HG03342 (cell line): ENCODE measurements at regions not wholly inside any gene's neighbourhood (a gene's known extent, or its start where the extent isn't known, plus 50 kb on each side); places are given as distances from the start of the nearest gene placed in this dataset.

ENCODE experiments used
- ATAC-seq: cut with Tn5 transposase; IDR thresholded peaks from one replicate; pipeline ENCODE4 v1.9.1; 2021; ENCODE audit warnings: mild to moderate bottlenecking, moderate library complexity; ENCODE audit not compliant: unreplicated experiment

DNA sequence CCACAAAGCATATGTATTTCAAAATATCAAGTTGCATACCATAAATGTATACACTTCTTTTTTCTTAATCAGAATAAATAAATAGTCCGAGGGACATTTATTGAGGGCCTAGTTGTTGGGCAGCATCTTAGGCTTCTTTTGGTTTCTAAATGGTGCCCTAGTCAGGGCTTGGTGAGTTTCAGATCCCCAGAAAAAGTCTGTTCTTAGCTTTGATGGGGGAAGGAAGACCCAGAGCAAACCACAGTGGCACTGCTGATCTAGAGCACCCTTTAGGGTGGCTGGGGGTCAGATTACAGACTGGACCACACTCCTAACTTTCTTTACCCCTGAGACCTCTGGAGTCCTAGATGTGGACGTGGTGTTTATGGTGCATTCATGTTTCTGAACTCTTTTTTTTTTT is 97.8 kb downstream of the C9orf152 start:
- ATAC-seq, result peak; percentile 81

GRCh38 chr9:110111868-110112267 is 96.1 kb downstream of the C9orf152 start:
- ATAC-seq, result no peak

DNA sequence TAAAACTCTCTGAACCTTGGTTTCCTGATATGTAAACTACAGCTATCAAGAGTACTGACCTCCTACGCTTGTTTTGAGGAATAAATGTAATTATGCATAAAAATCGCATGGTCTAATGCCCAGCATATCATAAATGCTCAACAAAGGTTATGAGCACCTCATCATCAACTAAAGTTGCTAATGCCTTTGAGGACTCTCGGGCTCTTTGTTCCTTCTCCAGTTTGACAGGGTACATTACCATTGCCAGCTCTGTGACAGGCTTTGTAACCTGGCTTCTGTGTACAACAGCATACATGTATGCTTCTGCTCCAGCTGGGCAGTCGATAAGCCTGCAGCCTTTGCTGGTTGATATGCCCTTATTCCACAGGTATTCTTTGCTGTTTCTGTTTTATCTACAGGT is 95.2 kb downstream of the C9orf152 start:
- no peak for ATAC-seq

- no peak for ATAC-seq
Measured at GRCh38 chr9:110114086-110114858, 93.7 kb downstream of the C9orf152 start.

DNA sequence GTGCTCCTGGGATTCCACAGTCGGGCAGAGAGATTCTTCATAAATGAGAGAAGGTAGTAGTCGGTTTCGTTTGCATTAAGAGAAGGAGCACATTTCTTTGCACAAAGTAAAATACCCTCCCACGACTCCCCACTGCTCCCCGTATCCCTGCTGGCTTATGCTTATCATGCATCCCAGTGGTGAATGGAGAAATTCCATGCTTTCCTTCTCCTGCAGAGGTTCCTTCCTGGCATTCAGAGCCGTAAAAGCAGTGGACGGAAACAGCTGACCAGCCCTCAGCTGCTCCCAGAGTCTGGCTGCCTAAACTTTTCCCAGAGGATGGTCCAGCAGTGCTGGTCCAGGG is 93.1 kb downstream of the C9orf152 start:
- no peak for ATAC-seq

- no peak for ATAC-seq
Measured at GRCh38 chr9:110115341-110115820, 92.6 kb downstream of the C9orf152 start.

- ATAC-seq, result no peak
Measured at GRCh38 chr9:110115826-110116542, 92.0 kb downstream of the C9orf152 start.

- no peak for ATAC-seq
Measured at GRCh38 chr9:110116543-110116885, 91.4 kb downstream of the C9orf152 start.

DNA sequence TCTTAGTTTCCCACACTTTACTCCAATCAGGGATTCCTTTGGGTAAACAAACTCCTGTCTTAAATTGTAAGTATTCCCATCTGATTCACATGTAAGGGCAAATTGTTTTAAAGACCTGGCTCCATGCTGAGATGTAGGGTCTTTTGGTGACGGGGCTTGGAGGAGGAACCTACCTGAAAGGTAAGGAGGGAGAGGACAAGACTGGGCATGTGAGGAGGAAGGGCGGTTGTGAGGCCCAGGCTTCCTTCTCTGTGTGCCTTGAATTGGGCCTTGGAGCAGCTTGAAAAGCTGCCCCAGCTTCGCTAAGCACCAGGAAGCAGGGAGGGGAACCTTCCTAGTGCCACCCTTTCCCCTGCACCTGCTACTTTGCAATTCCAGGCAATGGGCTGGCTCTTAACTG is 86.8 kb downstream of the C9orf152 start:
- ATAC-seq, result no peak

DNA sequence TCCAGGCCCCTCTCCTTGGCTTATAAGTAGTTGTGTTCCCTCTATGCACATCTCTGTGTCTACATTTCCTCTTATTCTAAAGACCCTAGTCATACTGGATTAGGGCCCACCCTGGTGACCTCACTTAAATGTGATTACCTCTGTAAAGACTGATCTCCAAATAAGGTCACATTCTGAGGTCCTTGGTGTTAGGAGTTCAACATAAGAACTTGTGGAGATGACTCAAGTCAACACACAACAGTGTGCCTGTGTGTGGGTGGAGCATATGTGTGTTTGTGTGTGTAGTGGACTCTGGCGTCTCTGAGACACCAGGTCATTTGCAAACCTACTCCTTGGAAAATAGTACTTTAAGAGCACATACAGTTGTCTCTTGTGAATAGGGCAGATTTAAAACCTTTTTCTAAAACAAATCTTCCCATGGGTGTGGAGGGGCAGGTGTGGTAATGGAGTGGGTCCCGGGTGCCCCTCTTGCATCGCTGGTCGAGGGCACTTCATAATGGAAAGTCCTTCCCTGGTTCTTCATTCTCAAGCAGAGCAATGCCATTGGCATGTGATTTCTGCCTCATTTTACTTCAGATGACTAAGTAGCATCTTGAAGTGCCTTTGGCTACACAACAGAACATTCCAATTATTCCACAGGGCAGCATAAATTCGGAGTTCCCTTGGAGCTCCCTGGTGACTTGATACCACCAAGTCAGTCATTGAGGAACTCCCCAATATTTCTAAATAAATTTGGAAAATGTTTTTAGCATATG is 84.4 kb downstream of the C9orf152 start:
- no peak for ATAC-seq

- ATAC-seq, result no peak
Measured at GRCh38 chr9:110124439-110124838, 83.5 kb downstream of the C9orf152 start.

GRCh38 chr9:110125207-110125751 is 82.7 kb downstream of the C9orf152 start:
- no peak for ATAC-seq

DNA sequence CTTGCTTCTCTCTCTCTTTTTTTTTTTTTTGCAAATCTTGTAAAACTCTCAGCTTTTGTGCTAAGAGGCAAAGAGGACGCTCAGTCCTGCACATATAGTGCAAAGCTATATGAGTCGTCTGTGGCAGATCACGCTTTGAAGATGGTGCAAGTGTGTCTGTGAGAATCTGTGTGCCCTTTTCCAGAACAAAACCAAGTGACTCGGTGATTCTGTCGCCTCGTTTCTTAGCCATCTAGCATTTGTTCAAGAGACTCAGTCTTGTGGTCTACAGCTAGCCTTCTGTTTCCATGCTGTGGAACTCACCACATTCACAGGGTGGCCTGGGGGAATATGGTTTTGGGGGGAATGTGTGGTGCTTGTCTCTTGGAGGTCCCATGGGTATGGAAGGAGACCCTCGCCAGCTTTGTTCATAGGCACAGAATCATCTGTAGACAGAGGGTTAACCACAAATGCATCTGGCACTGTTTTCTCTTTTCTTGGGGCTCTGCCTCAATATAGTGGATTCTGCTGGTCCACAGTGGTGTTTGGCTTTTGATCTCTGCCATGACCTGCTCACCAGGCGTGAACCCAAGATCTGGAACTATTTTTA is 82.1 kb downstream of the C9orf152 start:
- ATAC-seq, result no peak

- no peak for ATAC-seq
Measured at GRCh38 chr9:110126499-110126941, 81.4 kb downstream of the C9orf152 start.

- ATAC-seq, result no peak
Measured at GRCh38 chr9:110126986-110127864, 80.7 kb downstream of the C9orf152 start.

- ATAC-seq, result peak; percentile 70
Measured at GRCh38 chr9:110128664-110129329, 79.2 kb downstream of the C9orf152 start.

DNA sequence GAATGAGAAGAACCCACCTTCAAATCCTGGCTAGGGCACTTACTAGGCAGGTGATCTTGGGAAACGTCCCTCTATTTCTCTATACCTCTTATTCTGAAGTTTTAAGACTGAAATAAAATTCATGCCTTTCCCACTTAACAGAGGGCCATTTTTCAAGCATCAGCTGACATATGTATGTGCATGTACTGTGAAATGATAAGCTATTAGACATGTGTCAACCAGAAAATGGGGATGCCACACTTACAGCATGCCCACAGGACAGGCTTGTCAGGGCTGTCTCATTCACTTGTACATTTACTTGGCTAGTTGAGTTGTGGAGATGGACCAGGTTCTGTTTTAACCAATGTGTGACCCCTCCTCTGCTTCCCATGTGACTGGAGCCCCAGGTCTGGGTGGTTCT is 78.5 kb downstream of the C9orf152 start:
- peak; percentile 24 for ATAC-seq

GRCh38 chr9:110130211-110130610 is 77.7 kb downstream of the C9orf152 start:
- ATAC-seq, result no peak

DNA sequence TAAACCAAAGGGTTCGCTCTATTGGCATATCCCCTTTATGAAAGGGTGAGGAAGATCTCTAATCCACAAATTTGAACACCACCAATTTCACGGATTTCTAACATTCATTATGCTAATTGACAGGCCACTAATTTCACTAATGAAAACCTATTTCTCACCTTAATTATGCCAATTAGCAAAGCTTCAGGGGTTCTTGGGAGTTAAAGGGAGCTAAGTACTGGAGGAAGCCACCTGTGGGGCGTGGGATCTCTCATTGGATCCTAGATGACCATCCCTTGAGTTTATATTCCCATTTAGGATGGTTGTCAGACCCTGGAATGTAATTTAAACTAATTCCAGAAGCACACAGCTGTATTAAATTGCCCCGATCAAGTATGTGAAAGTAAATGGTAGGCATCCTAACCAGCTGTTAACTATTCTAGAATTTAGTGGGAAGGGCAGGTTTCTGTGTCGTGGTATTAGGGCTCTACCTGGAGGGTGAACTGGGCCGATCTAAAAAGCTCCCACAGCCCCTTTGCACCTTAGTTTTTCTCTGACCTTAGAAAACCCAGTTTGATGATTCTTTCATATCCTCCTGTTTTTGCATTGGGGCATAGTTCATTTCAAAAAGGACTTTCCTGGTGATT is 77.1 kb downstream of the C9orf152 start:
- ATAC-seq, result no peak
